Erythroblast (primary cell): ENCODE measurements at regions not wholly inside any gene's neighbourhood (a gene's known extent, or its start where the extent isn't known, plus 50 kb on each side); places are given as distances from the start of the nearest gene placed in this dataset.
"Not testable (repeated sequence)": the region's sequence is repeated elsewhere in the genome, so short reads cannot be mapped to it uniquely, and the experiment has no call there.

Experiments used
- GATA1 ChIP-seq: IDR thresholded peaks from 2 replicates; pipeline ENCODE4 v1.6.1; 2011; ENCODE audit warnings: low read depth, mild to moderate bottlenecking, control low read depth, low read length, moderate library complexity
- POLR2A ChIP-seq: IDR thresholded peaks from 2 replicates; pipeline ENCODE4 v1.6.1; 2011; ENCODE audit warnings: mild to moderate bottlenecking, low read length

DNA sequence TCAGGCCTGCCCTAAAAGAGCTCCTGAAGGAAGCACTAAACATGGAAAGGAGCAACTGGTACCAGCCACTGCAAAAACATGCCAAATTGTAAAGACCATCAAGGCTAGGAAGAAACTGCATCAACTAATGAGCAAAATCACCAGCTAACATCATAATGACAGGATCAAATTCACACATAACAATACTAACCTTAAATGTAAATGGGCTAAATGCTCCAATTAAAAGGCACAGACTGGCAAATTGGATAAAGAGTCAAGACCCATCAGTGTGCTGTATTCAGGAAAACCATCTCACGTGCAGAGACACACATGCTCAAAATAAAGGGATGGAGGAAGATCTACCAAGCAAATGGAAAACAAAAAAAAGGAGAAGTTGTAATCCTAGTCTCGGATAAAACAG lies 50.6 kb upstream of the IGSF10 start:
- TF ChIP-seq POLR2A, GATA1: not testable (repeated sequence)
